ENCODE measurements at regions not wholly inside any gene's neighbourhood (a gene's known extent, or its start where the extent isn't known, plus 50 kb on each side); places are given as distances from the start of the nearest gene placed in this dataset.

DNA sequence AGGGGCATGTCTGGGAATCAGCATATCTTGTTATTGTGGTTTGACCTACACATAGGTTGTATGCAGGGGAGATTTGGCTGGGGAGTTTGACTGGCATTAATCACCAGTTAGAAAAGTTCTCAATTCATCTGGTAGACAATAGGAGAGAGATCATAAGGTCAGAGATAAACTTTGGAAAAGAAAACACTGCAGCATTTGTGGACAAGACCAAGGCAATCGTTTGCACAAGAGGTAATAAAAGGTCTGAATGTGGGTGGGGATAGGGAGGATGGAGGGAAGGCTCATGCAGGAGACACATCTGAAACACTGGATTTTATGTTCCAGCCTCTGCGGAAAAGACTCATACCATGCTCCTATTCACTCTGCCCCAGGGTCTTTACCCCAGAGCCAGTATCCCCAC lies 136.9 kb downstream of the MAIP1 start:
- H3K36me3 ChIP-seq: no peaks in the 10 kb centered on the region
- H3K4me3 ChIP-seq: no peak overlapping the region
- intact Hi-C loops (cut with DNase I; ENCODE audit: low total_unique reads): no loop called here
- no peak overlapping the region for H3K27ac ChIP-seq
- no peak for TF ChIP-seq POLR2A (IDR thresholded peaks at IDR 0.05)
- TF ChIP-seq, protein P1, sequence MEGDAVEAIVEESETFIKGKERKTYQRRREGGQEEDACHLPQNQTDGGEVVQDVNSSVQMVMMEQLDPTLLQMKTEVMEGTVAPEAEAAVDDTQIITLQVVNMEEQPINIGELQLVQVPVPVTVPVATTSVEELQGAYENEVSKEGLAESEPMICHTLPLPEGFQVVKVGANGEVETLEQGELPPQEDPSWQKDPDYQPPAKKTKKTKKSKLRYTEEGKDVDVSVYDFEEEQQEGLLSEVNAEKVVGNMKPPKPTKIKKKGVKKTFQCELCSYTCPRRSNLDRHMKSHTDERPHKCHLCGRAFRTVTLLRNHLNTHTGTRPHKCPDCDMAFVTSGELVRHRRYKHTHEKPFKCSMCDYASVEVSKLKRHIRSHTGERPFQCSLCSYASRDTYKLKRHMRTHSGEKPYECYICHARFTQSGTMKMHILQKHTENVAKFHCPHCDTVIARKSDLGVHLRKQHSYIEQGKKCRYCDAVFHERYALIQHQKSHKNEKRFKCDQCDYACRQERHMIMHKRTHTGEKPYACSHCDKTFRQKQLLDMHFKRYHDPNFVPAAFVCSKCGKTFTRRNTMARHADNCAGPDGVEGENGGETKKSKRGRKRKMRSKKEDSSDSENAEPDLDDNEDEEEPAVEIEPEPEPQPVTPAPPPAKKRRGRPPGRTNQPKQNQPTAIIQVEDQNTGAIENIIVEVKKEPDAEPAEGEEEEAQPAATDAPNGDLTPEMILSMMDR (IDR thresholded peaks at IDR 0.05): no peak
- no peak for DNase-seq
- H3K4me1 ChIP-seq: no peaks in the 10 kb centered on the region
- H3K27me3 ChIP-seq: no peaks in the 10 kb centered on the region
- no peaks in the 10 kb centered on the region for H3K9me3 ChIP-seq

DNA sequence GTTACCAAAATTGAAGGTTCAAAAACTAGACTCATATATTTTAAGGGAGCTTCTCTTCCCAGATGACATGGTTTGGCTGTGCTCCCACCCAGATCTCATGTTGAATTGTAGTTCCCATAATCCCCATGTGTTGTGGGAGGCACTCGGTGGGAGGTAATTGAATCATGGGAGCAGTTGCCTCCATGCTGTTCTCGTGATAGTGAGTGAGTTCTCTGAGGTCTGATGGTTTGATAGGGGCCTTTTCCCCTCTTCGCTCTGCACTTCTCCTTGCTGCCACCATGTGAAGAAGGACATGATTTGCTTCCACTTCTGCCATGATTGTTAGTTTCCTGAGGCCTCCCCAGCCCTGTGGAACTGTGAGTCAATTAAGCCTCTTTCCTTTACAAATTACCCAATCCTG lies 140.1 kb downstream of the MAIP1 start:
- Histone ChIP-seq H3K36me3 (no peaks in the 10 kb centered on the region), H3K27ac (no peak overlapping the region), H3K4me1 (no peaks in the 10 kb centered on the region), H3K9me3 (no peaks in the 10 kb centered on the region), H3K4me3 (no peak overlapping the region), H3K27me3 (no peaks in the 10 kb centered on the region)
- intact Hi-C loops (cut with DNase I; ENCODE audit: low total_unique reads): no loop called here
- DNase-seq: no peak
- TF ChIP-seq, protein P1 (IDR thresholded peaks at IDR 0.05): no peak
- no peak for TF ChIP-seq POLR2A (IDR thresholded peaks at IDR 0.05)

DNA sequence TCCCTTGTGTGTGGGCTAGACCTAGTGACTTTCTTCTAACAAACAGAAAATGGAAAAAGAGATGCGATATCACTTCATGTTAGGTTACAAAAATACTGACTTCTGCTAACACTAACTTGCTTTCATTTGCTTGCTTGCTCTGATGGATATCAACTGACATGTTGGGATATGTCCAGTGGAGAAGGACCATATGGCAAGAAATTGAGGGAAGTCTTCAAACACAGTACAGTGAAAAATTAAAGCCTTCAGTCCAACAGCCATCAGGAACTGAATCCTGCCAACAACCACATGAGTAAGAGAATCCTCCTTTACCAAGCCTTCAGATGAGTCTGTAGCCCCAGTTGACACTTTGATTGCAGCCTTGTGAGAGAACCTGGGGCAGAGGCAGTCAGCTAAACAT lies 143.9 kb downstream of the MAIP1 start:
- H3K4me3 ChIP-seq: no peak overlapping the region
- H3K4me1 ChIP-seq: no peaks in the 10 kb centered on the region
- H3K27ac ChIP-seq: no peak overlapping the region
- DNase-seq: no peak
- no peaks in the 10 kb centered on the region for H3K9me3 ChIP-seq
- intact Hi-C loops (cut with DNase I; ENCODE audit: low total_unique reads): no loop called here
- no peak for TF ChIP-seq POLR2A (IDR thresholded peaks at IDR 0.05)
- TF ChIP-seq, protein P1 (IDR thresholded peaks at IDR 0.05): no peak
- no peaks in the 10 kb centered on the region for H3K27me3 ChIP-seq
- H3K36me3 ChIP-seq: no peaks in the 10 kb centered on the region

DNA sequence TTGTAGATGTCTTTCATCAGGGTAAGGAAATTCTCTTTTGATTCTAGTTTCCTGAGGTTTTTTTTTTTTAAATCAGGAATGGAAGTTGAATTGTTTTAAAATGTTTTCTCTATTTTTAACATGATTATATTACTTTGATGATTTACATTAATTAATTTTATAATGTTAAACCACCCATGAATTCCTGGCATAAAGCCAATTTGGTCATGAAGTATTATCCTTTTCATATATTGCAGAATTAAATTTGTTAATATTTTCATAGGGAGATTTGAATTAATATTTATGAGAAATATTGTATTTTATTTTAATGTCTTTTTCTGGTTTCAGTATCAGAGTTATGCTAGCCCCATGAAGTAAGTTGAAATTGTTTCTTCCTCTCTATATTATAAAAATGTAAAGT lies 144.6 kb downstream of the MAIP1 start:
- no peak overlapping the region for H3K27ac ChIP-seq
- H3K9me3 ChIP-seq: no peaks in the 10 kb centered on the region
- no peaks in the 10 kb centered on the region for H3K4me1 ChIP-seq
- H3K27me3 ChIP-seq: no peaks in the 10 kb centered on the region
- no peak for DNase-seq
- no peak for TF ChIP-seq POLR2A (IDR thresholded peaks at IDR 0.05)
- TF ChIP-seq, protein P1 (IDR thresholded peaks at IDR 0.05): no peak
- no peak overlapping the region for H3K4me3 ChIP-seq
- no peaks in the 10 kb centered on the region for H3K36me3 ChIP-seq
- intact Hi-C loops (cut with DNase I; ENCODE audit: low total_unique reads): no loop called here

DNA sequence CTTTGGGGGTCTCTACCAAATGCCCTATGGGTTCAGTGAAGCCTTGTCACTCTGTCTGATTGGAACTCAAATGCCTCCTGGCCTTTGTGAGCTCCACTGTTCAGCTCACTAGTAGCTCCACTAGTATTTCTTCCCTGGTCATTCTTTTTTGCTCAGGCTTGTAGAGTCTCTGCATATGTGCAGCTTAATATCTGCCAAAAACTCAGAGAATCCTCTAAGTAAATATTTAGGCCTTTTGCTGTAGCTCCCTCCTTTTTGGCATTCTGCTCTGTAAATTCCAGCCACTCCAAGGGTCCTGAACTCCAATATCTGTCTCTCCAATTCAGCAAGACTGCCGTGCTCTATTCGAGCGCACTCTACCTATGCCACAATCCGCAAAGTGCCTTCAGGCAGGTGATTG lies 146.5 kb downstream of the MAIP1 start:
- Histone ChIP-seq H3K4me1 (no peaks in the 10 kb centered on the region), H3K36me3 (no peaks in the 10 kb centered on the region), H3K4me3 (no peak overlapping the region), H3K27me3 (no peaks in the 10 kb centered on the region), H3K9me3 (no peaks in the 10 kb centered on the region), H3K27ac (no peak overlapping the region)
- intact Hi-C loops (cut with DNase I; ENCODE audit: low total_unique reads): no loop called here
- no peak for DNase-seq
- TF ChIP-seq POLR2A (IDR thresholded peaks at IDR 0.05): no peak
- TF ChIP-seq, protein P1 (IDR thresholded peaks at IDR 0.05): no peak

All from uterus (tissue), 3 donors.